BE2C (cell line): ENCODE measurements at regions not wholly inside any gene's neighbourhood (a gene's known extent, or its start where the extent isn't known, plus 50 kb on each side); places are given as distances from the start of the nearest gene placed in this dataset.
A peak's percentile ranks its signal among the peaks of the same experiment; 100 is the strongest.
"Not testable (repeated sequence)": the region's sequence is repeated elsewhere in the genome, so short reads cannot be mapped to it uniquely, and the experiment has no call there.

Source experiments
- DNase-seq: peaks from one replicate; pipeline ENCODE4 v3.0.0-alpha.2; 2020
- H3K27me3 ChIP-seq: fragments of 250-450 bp; sonication (Bioruptor Pico); 2 replicates; pipeline ENCODE4 v1.5.1; 2020; ENCODE audit warnings: mild to moderate bottlenecking
- H3K36me3 ChIP-seq: fragments of 250-450 bp; sonication (Bioruptor Pico); 2 replicates; pipeline ENCODE4 v1.5.1; 2020; ENCODE audit warnings: mild to moderate bottlenecking
- H3K4me1 ChIP-seq: fragments of 250-450 bp; sonication (Bioruptor Pico); 2 replicates; pipeline ENCODE4 v1.5.1; 2020
- H3K4me3 ChIP-seq: 2 replicates; pipeline ENCODE4 v1.5.1; 2011; ENCODE audit warnings: low read depth, low read length
- H3K9me3 ChIP-seq: fragments of 250-450 bp; sonication (Bioruptor Pico); 2 replicates; pipeline ENCODE4 v1.5.1; 2020
- CTCF ChIP-seq: IDR thresholded peaks from 2 replicates; pipeline ENCODE4 v1.5.1; 2012; ENCODE audit warnings: mild to moderate bottlenecking, low read depth, low read length

DNA sequence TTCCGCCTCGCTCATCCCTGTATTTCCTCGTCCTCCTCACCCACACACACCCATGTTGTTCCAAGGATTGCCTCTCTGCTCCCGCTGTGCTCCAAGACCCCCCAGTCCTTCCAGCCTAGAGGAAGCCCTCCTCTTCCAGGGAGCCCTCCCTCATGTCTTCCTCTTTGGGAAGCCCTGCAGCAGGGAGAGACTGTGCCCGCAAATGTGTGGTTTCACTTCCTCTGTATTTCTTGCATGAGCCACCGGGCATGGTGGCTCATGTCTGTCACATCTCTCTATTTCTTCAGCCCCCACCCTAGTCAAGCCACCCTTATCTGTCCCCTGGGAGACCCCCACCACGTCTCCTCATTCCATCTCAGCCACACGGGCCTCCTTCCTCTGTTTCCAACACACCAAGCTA is 57.5 kb upstream of the PAX7 start:
- Histone ChIP-seq H3K4me3 (no peak overlapping the region), H3K9me3 (no peaks in the 10 kb centered on the region), H3K4me1 (no peaks in the 10 kb centered on the region), H3K36me3 (no peaks in the 10 kb centered on the region), H3K27me3 (no peaks in the 10 kb centered on the region)
- no peak for TF ChIP-seq CTCF
- no peak for DNase-seq

GRCh38 chr1:18574754-18575153 is 55.9 kb upstream of the PAX7 start:
- TF ChIP-seq CTCF, result no peak
- Histone ChIP-seq H3K27me3 (no peaks in the 10 kb centered on the region), H3K4me3 (no peak overlapping the region), H3K36me3 (no peaks in the 10 kb centered on the region), H3K9me3 (no peaks in the 10 kb centered on the region), H3K4me1 (no peaks in the 10 kb centered on the region)
- DNase-seq, result no peak

DNA sequence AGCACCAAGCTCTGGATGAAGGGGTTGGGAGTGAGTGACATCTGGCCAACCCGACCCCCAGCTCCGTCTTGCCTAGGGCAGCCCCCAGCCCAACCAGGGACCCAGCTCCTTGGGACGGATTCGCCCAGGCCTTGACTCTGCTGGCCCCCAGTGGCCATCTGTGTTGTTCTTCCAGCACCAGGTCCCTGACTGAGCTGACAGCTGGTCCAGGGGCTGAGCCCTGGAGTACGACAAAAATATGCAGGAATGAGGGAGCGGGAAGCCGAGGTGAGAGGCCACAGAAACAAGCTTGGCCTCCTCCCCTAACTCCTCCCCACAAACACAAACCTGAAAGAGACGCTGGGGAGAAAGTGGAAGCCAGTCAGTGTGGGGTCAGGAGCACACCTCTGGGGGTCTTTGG is 55.0 kb upstream of the PAX7 start:
- peak; percentile 79 for DNase-seq
- Histone ChIP-seq H3K36me3 (no peaks in the 10 kb centered on the region), H3K4me3 (no peak overlapping the region), H3K9me3 (no peaks in the 10 kb centered on the region), H3K27me3 (no peaks in the 10 kb centered on the region), H3K4me1 (no peaks in the 10 kb centered on the region)
- peak; percentile 70 for TF ChIP-seq CTCF

DNA sequence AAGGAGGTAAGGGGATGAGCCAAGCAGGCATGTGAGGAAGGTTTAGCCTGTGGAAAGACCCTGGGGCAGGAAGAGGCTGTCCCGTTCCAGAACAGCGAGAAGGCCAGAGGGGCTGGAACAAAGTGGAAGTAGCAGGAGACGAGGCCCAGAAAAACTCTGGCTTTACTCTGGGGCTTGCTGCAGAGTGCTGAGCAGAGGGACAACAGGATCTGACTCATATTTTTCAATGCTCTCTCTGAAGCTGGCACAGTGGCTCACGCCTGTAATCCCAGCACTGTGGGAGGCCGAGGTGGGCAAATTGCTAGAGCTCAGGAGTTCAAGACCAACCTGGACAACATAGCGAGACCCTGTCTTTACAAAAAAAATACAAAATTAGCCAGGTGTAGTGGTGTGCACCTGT is 52.4 kb upstream of the PAX7 start:
- H3K4me1 ChIP-seq, result no peaks in the 10 kb centered on the region
- DNase-seq, result no peak
- no peak for TF ChIP-seq CTCF

GRCh38 chr1:18579267-18579666 is 51.4 kb upstream of the PAX7 start:
- not testable (repeated sequence) for H3K4me1 ChIP-seq, H3K36me3 ChIP-seq, H3K4me3 ChIP-seq, DNase-seq, H3K27me3 ChIP-seq, H3K9me3 ChIP-seq

More for the DNA sequence above, 52.4 kb upstream of the PAX7 start:
- Histone ChIP-seq H3K4me3 (no peak overlapping the region), H3K27me3 (no peaks in the 10 kb centered on the region), H3K36me3 (no peaks in the 10 kb centered on the region), H3K9me3 (no peaks in the 10 kb centered on the region)

GRCh38 chr1:18580047-18580446 is 50.6 kb upstream of the PAX7 start:
- DNase-seq, result no peak
- Histone ChIP-seq H3K4me1 (no peaks in the 10 kb centered on the region), H3K36me3 (no peaks in the 10 kb centered on the region), H3K9me3 (no peaks in the 10 kb centered on the region), H3K4me3 (no peak overlapping the region), H3K27me3 (no peaks in the 10 kb centered on the region)
- TF ChIP-seq CTCF, result no peak

GRCh38 chr1:18580691-18581419 is 49.8 kb upstream of the PAX7 start:
- no peak for DNase-seq
- no peak overlapping the region for H3K4me3 ChIP-seq

More at GRCh38 chr1:18580691-18581419, 49.8 kb upstream of the PAX7 start:
- TF ChIP-seq CTCF, result no peak
- no peaks in the 10 kb centered on the region for H3K27me3 ChIP-seq
- H3K36me3 ChIP-seq, result no peaks in the 10 kb centered on the region
- no peaks in the 10 kb centered on the region for H3K4me1 ChIP-seq
- H3K9me3 ChIP-seq, result no peaks in the 10 kb centered on the region
